K562 (cell line): ENCODE measurements at regions not wholly inside any gene's neighbourhood (a gene's known extent, or its start where the extent isn't known, plus 50 kb on each side); places are given as distances from the start of the nearest gene placed in this dataset.

Experiments
- CTCF ChIP-seq, 3 experiments: IDR thresholded peaks in 2 of 3; conservative IDR thresholded peaks in 1 of 3; 2 replicates each; pipeline ENCODE4 v1.5.1; 2011 to 2012; ENCODE audit warnings: low read length in 3 of 3, mild to moderate bottlenecking in 3 of 3, control low read depth in 2 of 3, improper control_type of control experiment in 1 of 3, inconsistent platforms in 1 of 3, low read depth in 1 of 3, mixed read lengths in 1 of 3, moderate library complexity in 1 of 3; ENCODE audit not compliant: insufficient read depth in 2 of 3
- TBP ChIP-seq: optimal IDR thresholded peaks from 2 replicates; pipeline ENCODE3; 2011; ENCODE audit warnings: low read depth, low read length, improper control_type of control experiment
- TCF3 ChIP-seq: sonication (generic); formaldehyde crosslinking; IDR thresholded peaks from 2 replicates; pipeline ENCODE4 v1.4.0; 2020; ENCODE audit warnings: mild to moderate bottlenecking, missing genetic modification reagents

- TF ChIP-seq TCF3 (CRISPR knock-in tag) = no peak
- no peak for TF ChIP-seq CTCF (IDR thresholded peaks at IDR 0.05 in 2 of 3, conservative IDR thresholded peaks at IDR 0.05 in 1 of 3; ENCODE audit: insufficient read depth in 2 of 3, low read depth in 1 of 3, low read length in 3 of 3)
- no peak for TF ChIP-seq TBP
Observed at GRCh38 chr2:103960129-103960513, 893.8 kb upstream of the POU3F3 start.
